Adrenal gland (tissue), 9 donors: ENCODE measurements at regions not wholly inside any gene's neighbourhood (a gene's known extent, or its start where the extent isn't known, plus 50 kb on each side); places are given as distances from the start of the nearest gene placed in this dataset.

ENCODE experiments used
- DNase-seq, 7 donors: peaks; one replicate each; pipeline ENCODE4 v3.0.0-alpha.2; 2019 to 2020
- H3K27ac ChIP-seq, 5 donors: fragments of 200-600 bp; sonication (generic) in 4 of 5; 1 replicate in 3 of 5; 2 replicates in 2 of 5; pipeline versions ENCODE4 v1.5.1 to v1.8.0; 2016 to 2020; ENCODE audit warnings: mild to moderate bottlenecking in 1 of 5
- H3K27me3 ChIP-seq: fragments of 200-600 bp; 2 replicates; pipeline ENCODE4 v1.8.0; 2021
- H3K36me3 ChIP-seq, 2 donors: fragments of 200-600 bp; replicated peaks in 1 of 2; 1 replicate in 1 of 2; 2 replicates in 1 of 2; pipeline versions ENCODE4 v1.5.1 to v1.8.0; 2018 to 2022
- H3K4me1 ChIP-seq, 2 donors: fragments of 200-600 bp; replicated peaks in 1 of 2; 1 replicate in 1 of 2; 2 replicates in 1 of 2; pipeline versions ENCODE4 v1.5.1 to v1.8.0; 2018 to 2021
- H3K4me3 ChIP-seq, 4 donors: fragments of 200-600 bp; sonication (generic) in 3 of 4; one replicate each; pipeline ENCODE4 v1.5.1; 2016 to 2018
- H3K9me3 ChIP-seq, 3 donors: fragments of 200-600 bp; sonication (generic) in 1 of 3; replicated peaks in 1 of 3; 1 replicate in 2 of 3; 2 replicates in 1 of 3; pipeline versions ENCODE4 v1.5.1 to v1.8.0; 2016 to 2021
- POLR2A ChIP-seq, 2 donors: fragments of 450-650 bp; IDR thresholded peaks; one replicate each; pipeline ENCODE4 v1.6.1; 2017; ENCODE audit warnings: antibody characterized with exemption in 2 of 2, mild to moderate bottlenecking in 2 of 2, moderate library complexity in 1 of 2
- WGBS, 4 donors: extraction: QIAGEN DNeasy Blood & Tissue Kit in 2 of 4; methylation state at CpG; one replicate each; pipeline versions ENCODE4 v1.1.5 to v1.1.7; 2013 to 2017; 5-methylcytosine and 5-hydroxymethylcytosine counted together
- intact Hi-C, 2 donors: fragments of 100-400 bp; cut with DNase I; formaldehyde crosslinking; loops; one replicate each; pipeline versions ENCODE4 v1.14.1 to v1.15.0; 2022 to 2023
- TF ChIP-seq, protein P1 (sequence below), 6 experiments: fragments of 450-650 bp in 4 of 6; fragments of 200-600 bp in 2 of 6; sonication (generic) in 1 of 6; IDR thresholded peaks; 1 replicate in 5 of 6; 2 replicates in 1 of 6; pipeline versions ENCODE4 v1.5.1 to v1.8.0; 2016 to 2021; ENCODE audit warnings: antibody characterized with exemption in 6 of 6, mild to moderate bottlenecking in 2 of 6, moderate library complexity in 1 of 6
- donor health status: healthy with polysubstance abuse.
- donor health status: Bipolar disorder and iron deficiency.
- donor health status: DM: yes; HTN: yes; CAD: no.
- donor health status: DM: no; HTN: no; CAD: no.
- donor health status: DM: no; HTN: no; CAD: no.

DNA sequence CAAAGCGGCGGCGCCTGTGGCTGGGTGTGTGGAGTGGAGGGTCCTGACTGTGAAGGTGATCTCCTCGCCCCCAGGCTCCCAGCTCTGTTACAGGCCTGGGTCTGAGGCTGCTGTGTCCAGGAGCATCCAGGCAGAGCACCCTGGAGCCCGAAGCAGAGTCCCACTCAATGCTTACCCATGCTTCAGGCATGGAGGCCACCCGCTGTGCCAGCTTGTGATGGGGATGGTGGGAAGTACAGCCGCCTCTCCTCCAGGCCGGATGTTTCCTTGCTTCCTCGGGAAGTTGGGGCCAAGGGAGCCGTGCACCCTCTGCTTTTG, 255.9 kb upstream of the IRX1 start:
- H3K27ac ChIP-seq = no peak overlapping the region
- no peak for DNase-seq
- no peaks in the 10 kb centered on the region for H3K36me3 ChIP-seq
- H3K27me3 ChIP-seq = no peaks in the 10 kb centered on the region
- H3K4me3 ChIP-seq = no peak overlapping the region
- WGBS, 4 donors = 64 to 70% (median 67%) methylated on average over 7 to 10 of the region's 10 CpGs
- H3K4me1 ChIP-seq = no peaks in the 10 kb centered on the region
- no peak for TF ChIP-seq POLR2A (IDR thresholded peaks at IDR 0.05)
- no peaks in the 10 kb centered on the region for H3K9me3 ChIP-seq
- intact Hi-C loops = no loop called here

DNA sequence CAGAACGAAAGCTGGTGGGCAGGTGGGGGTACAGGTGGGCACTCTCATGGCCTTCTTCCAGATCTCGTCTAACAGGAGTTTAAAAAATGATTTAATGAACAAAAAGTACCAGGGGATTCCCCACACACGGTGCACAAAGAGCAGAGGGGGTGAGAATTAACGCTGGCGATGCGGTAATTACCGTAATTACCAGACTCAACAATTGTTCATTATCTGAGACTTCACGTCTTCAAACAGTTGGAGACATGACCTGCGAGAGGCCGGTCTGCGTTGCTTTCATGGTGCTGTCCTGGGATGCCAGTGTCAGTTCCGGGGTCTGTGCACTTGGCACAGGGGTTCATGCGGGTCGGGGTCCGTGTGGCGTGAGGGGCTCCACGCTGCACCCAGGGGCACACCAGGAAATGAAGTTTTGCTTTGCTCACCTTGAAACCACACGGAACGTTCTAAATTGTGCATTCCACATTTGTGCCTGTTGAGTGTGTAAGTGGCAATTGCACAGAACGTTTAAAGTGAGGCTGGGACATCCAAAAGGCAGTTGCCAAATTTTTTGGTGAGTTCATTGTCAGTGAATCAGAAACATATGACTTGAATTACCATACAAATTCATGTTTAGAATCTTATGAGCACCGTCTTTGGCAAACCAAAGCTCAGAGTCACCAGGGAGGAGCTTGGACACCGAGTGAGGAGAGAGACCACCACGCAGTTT, 256.4 kb upstream of the IRX1 start:
- intact Hi-C loops = no loop called here
- TF ChIP-seq, protein P1, sequence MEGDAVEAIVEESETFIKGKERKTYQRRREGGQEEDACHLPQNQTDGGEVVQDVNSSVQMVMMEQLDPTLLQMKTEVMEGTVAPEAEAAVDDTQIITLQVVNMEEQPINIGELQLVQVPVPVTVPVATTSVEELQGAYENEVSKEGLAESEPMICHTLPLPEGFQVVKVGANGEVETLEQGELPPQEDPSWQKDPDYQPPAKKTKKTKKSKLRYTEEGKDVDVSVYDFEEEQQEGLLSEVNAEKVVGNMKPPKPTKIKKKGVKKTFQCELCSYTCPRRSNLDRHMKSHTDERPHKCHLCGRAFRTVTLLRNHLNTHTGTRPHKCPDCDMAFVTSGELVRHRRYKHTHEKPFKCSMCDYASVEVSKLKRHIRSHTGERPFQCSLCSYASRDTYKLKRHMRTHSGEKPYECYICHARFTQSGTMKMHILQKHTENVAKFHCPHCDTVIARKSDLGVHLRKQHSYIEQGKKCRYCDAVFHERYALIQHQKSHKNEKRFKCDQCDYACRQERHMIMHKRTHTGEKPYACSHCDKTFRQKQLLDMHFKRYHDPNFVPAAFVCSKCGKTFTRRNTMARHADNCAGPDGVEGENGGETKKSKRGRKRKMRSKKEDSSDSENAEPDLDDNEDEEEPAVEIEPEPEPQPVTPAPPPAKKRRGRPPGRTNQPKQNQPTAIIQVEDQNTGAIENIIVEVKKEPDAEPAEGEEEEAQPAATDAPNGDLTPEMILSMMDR (IDR thresholded peaks at IDR 0.05) = no peak
- no peak for TF ChIP-seq POLR2A (IDR thresholded peaks at IDR 0.05)
- DNase-seq = no peak

DNA sequence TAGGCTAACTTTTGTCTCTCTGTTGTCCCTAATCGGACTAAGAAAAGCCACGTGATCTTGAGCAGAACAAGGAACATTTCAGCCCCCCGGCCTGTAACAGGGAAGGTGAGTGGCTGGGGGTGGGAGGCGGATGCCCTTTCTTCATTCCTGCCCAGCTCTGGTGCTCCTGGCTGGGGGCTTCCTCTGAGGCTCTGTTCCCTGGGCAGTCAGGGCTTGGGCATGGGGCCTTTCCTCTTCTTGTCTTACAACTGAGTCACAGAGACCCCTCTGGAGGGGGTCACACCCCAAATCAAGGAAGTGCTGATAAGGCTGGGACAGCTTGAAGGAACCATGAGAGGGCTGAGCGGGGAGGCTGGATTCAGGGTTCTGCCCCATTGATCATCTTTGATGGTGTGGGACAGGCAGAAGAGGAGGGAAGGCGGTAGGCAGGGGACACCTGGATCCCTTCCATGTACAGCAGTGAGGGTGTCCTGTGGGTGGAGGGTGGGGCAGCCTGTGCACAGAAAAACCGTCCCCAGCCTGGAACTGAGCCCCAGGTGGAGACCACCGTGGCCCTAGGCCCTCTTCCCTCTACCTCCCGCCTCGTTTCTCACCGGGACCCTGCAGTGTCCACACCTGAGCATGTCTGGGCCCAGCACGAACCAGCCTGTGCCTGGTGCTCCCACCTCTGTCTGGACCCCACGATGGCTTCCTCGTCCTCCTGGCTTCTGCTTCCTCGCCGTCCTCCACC, 257.7 kb upstream of the IRX1 start:
- TF ChIP-seq, protein P1 (IDR thresholded peaks at IDR 0.05) = no peak
- no peak for TF ChIP-seq POLR2A (IDR thresholded peaks at IDR 0.05)
- Histone ChIP-seq H3K27ac (no peak overlapping the region), H3K4me1 (no peaks in the 10 kb centered on the region), H3K4me3 (no peak overlapping the region), H3K36me3 (no peaks in the 10 kb centered on the region), H3K27me3 (no peaks in the 10 kb centered on the region), H3K9me3 (no peaks in the 10 kb centered on the region)
- WGBS, 4 donors = 76 to 85% (median 78%) methylated on average over 15 to 16 of the region's 16 CpGs
- DNase-seq = no peak
- intact Hi-C loops = no loop called here

More for the DNA sequence above, 256.4 kb upstream of the IRX1 start:
- no peak overlapping the region for H3K27ac ChIP-seq
- no peaks in the 10 kb centered on the region for H3K27me3 ChIP-seq
- H3K36me3 ChIP-seq = no peaks in the 10 kb centered on the region
- no peaks in the 10 kb centered on the region for H3K9me3 ChIP-seq
- WGBS, 4 donors = 71 to 83% (median 76%) methylated on average over 17 to 23 of the region's 23 CpGs
- no peak overlapping the region for H3K4me3 ChIP-seq
- no peaks in the 10 kb centered on the region for H3K4me1 ChIP-seq

DNA sequence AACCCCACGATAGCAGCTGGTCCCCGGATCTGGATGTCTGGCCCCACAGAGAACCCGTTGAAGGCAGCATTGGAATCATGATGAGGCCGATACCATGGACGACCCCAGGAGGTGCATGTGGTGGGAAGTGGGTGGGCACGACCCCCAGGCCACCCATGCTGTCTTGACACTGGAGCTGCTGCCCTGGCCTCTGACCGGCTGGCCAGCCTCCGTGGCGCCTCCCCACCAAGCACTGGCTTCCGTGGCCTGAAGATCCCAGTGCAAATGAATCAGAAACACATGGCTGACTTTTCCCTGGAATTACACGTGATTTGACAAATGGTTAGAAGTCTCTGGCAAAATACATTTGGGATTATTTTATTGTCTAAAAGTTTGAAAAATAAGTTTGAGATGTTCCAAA, 259.0 kb upstream of the IRX1 start:
- intact Hi-C loops = no loop called here
- no peak overlapping the region for H3K4me3 ChIP-seq
- H3K27me3 ChIP-seq = no peaks in the 10 kb centered on the region
- TF ChIP-seq POLR2A (IDR thresholded peaks at IDR 0.05) = no peak
- TF ChIP-seq, protein P1 (IDR thresholded peaks at IDR 0.05) = no peak
- no peaks in the 10 kb centered on the region for H3K36me3 ChIP-seq
- 53 to 69% (median 62%) methylated on average over 5 to 11 of the region's 11 CpGs for WGBS, 4 donors
- H3K9me3 ChIP-seq = no peaks in the 10 kb centered on the region
- no peak for DNase-seq
- H3K4me1 ChIP-seq = no peaks in the 10 kb centered on the region
- no peak overlapping the region for H3K27ac ChIP-seq

DNA sequence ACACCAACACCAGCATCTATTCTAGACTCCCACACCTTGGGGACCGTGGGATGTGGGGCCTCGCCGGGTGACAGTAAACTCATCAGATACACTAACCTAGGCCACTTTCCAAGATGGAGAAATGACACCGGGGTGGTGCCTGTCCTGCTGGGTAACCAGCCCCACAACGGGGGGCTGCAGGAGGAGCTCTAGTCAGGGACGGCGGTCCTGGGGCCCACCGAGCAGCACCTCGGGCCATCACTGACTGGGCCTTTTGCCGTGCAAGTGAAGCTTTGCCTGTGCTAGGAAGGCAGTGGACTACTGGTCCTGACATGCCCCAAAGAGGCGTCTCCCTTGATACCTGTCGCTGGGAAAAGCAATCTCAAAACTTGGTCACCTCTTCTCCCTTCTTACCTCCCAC, 260.3 kb upstream of the IRX1 start:
- no peaks in the 10 kb centered on the region for H3K9me3 ChIP-seq
- no peak for DNase-seq
- H3K4me1 ChIP-seq = no peaks in the 10 kb centered on the region
- 76 to 87% (median 78%) methylated on average over 5 to 12 of the region's 12 CpGs for WGBS, 4 donors
- no peak overlapping the region for H3K27ac ChIP-seq
- TF ChIP-seq, protein P1 (IDR thresholded peaks at IDR 0.05) = no peak
- no peak for TF ChIP-seq POLR2A (IDR thresholded peaks at IDR 0.05)
- H3K27me3 ChIP-seq = no peaks in the 10 kb centered on the region
- no peaks in the 10 kb centered on the region for H3K36me3 ChIP-seq
- intact Hi-C loops = no loop called here
- no peak overlapping the region for H3K4me3 ChIP-seq
